H9 (cell line): ENCODE measurements at regions not wholly inside any gene's neighbourhood (a gene's known extent, or its start where the extent isn't known, plus 50 kb on each side); places are given as distances from the start of the nearest gene placed in this dataset.

Experiments
- DNase-seq: peaks from one replicate; pipeline ENCODE4 v3.0.0-alpha.2; 2017
- H2AFZ ChIP-seq: one replicate; pipeline ENCODE4 v1.6.1; 2013; ENCODE audit warnings: mild to moderate bottlenecking, low read length, control low read depth, moderate library complexity
- H2AK5ac ChIP-seq: 2 replicates; pipeline ENCODE4 v1.6.1; 2013; ENCODE audit warnings: low read length, control low read depth, mixed read lengths; ENCODE audit not compliant: insufficient read length
- H2BK120ac ChIP-seq: one replicate; pipeline ENCODE4 v1.6.1; 2013; ENCODE audit warnings: low read depth, mild to moderate bottlenecking, low read length, control low read depth, inconsistent platforms; ENCODE audit not compliant: poor library complexity, severe bottlenecking
- H2BK12ac ChIP-seq: 2 replicates; pipeline ENCODE4 v1.6.1; 2013; ENCODE audit warnings: low read length, control low read depth, mixed read lengths, low read depth; ENCODE audit not compliant: insufficient read length
- H2BK15ac ChIP-seq: 2 replicates; pipeline ENCODE4 v1.6.1; 2013; ENCODE audit warnings: low read depth, low read length, control low read depth
- H2BK20ac ChIP-seq: one replicate; pipeline ENCODE4 v1.6.1; 2013; ENCODE audit warnings: low read depth, mild to moderate bottlenecking, low read length, control low read depth, inconsistent platforms; ENCODE audit not compliant: poor library complexity, severe bottlenecking
- H2BK5ac ChIP-seq: 2 replicates; pipeline ENCODE4 v1.6.1; 2013; ENCODE audit warnings: low read length, control low read depth, mixed read lengths; ENCODE audit not compliant: insufficient read length
- H3K14ac ChIP-seq: 2 replicates; pipeline ENCODE4 v1.6.1; 2013; ENCODE audit warnings: low read length, control low read depth; ENCODE audit not compliant: insufficient read depth
- H3K18ac ChIP-seq: 2 replicates; pipeline ENCODE4 v1.6.1; 2013; ENCODE audit warnings: low read depth, mild to moderate bottlenecking, mixed read lengths, low read length, control low read depth; ENCODE audit not compliant: insufficient read length
- H3K23ac ChIP-seq: 2 replicates; pipeline ENCODE4 v1.6.1; 2013; ENCODE audit warnings: low read length, control low read depth, mixed read lengths, low read depth; ENCODE audit not compliant: insufficient read length
- H3K23me2 ChIP-seq: 2 replicates; pipeline ENCODE4 v1.6.1; 2013; ENCODE audit warnings: low read depth, mild to moderate bottlenecking, mixed read lengths, low read length, control low read depth; ENCODE audit not compliant: insufficient read length, poor library complexity, severe bottlenecking
- H3K27ac ChIP-seq: 2 replicates; pipeline ENCODE4 v1.5.1; 2013; ENCODE audit warnings: low read length, control low read depth, mixed read lengths, low read depth; ENCODE audit not compliant: insufficient read length
- H3K27me3 ChIP-seq: 2 replicates; pipeline ENCODE4 v1.6.1; 2013; ENCODE audit warnings: low read length, control low read depth, inconsistent platforms; ENCODE audit not compliant: insufficient read depth
- H3K4ac ChIP-seq: 2 replicates; pipeline ENCODE4 v1.6.1; 2013; ENCODE audit warnings: low read depth, mild to moderate bottlenecking, control low read depth, inconsistent platforms, low read length, moderate library complexity
- H3K4me1 ChIP-seq: 2 replicates; pipeline ENCODE4 v1.6.1; 2013; ENCODE audit warnings: low read length, control low read depth, inconsistent platforms; ENCODE audit not compliant: insufficient read depth
- H3K4me2 ChIP-seq: 2 replicates; pipeline ENCODE4 v1.6.1; 2013; ENCODE audit warnings: low read length, control low read depth, mixed read lengths; ENCODE audit not compliant: insufficient read length, insufficient read depth
- H3K56ac ChIP-seq: 2 replicates; pipeline ENCODE4 v1.6.1; 2013; ENCODE audit warnings: low read depth, mild to moderate bottlenecking, mixed read lengths, low read length, control low read depth; ENCODE audit not compliant: insufficient read length
- H3K79me1 ChIP-seq: 2 replicates; pipeline ENCODE4 v1.6.1; 2013; ENCODE audit warnings: low read depth, mild to moderate bottlenecking, moderate library complexity, low read length, control low read depth, inconsistent platforms; ENCODE audit not compliant: insufficient read depth, poor library complexity, severe bottlenecking
- H3K79me2 ChIP-seq: 2 replicates; pipeline ENCODE4 v1.6.1; 2013; ENCODE audit warnings: low read length, control low read depth, inconsistent platforms; ENCODE audit not compliant: insufficient read depth
- H3K9ac ChIP-seq: 2 replicates; pipeline ENCODE4 v1.6.1; 2013; ENCODE audit warnings: low read length, control low read depth, mixed read lengths; ENCODE audit not compliant: insufficient read length; ENCODE audit errors: extremely low read depth
- H3K9me3 ChIP-seq: one replicate; pipeline ENCODE4 v1.6.1; 2013; ENCODE audit warnings: low read depth, low read length, inconsistent platforms; ENCODE audit not compliant: control insufficient read depth
- H3T11ph ChIP-seq: one replicate; pipeline ENCODE4 v1.6.1; 2013; ENCODE audit warnings: mild to moderate bottlenecking, low read length, control low read depth, inconsistent platforms
- H4K20me1 ChIP-seq: one replicate; pipeline ENCODE4 v1.6.1; 2013; ENCODE audit not compliant: control insufficient read depth, insufficient read length, insufficient read depth
- H4K5ac ChIP-seq: 2 replicates; pipeline ENCODE4 v1.6.1; 2013; ENCODE audit warnings: low read depth, mild to moderate bottlenecking, mixed read lengths, low read length, control low read depth; ENCODE audit not compliant: insufficient read length
- H4K8ac ChIP-seq: replicated peaks from 2 replicates; pipeline ENCODE4 v1.6.1; 2013; ENCODE audit warnings: low read length, control low read depth, mixed read lengths, low read depth; ENCODE audit not compliant: insufficient read length
- H4K91ac ChIP-seq: 2 replicates; pipeline ENCODE4 v1.6.1; 2013; ENCODE audit warnings: low read depth, mild to moderate bottlenecking, moderate library complexity, mixed read lengths, low read length, control low read depth; ENCODE audit not compliant: insufficient read length
- H3K27ac Mint-ChIP-seq, 3 experiments: 2 replicates in 2 of 3; 3 replicates in 1 of 3; pipeline ENCODE4 v1.8.0; 2020 to 2021; ENCODE audit warnings: mixed read lengths in 3 of 3, mild to moderate bottlenecking in 1 of 3, moderate library complexity in 1 of 3
- H3K27me3 Mint-ChIP-seq: 2 replicates; pipeline ENCODE4 v1.8.0; 2021; ENCODE audit warnings: low read depth, mild to moderate bottlenecking, moderate library complexity, mixed read lengths
- H3K36me3 Mint-ChIP-seq, 3 experiments: 2 replicates in 2 of 3; 3 replicates in 1 of 3; pipeline ENCODE4 v1.8.0; 2020 to 2021; ENCODE audit warnings: low read depth in 3 of 3, mixed read lengths in 3 of 3; ENCODE audit not compliant: insufficient read depth in 1 of 3
- H3K4me1 Mint-ChIP-seq, 2 experiments: 2 replicates each; pipeline ENCODE4 v1.8.0; 2020; ENCODE audit warnings: mixed read lengths in 2 of 2
- H3K4me3 Mint-ChIP-seq, 2 experiments: 2 replicates in 1 of 2; 3 replicates in 1 of 2; pipeline ENCODE4 v1.8.0; 2020 to 2021; ENCODE audit warnings: mild to moderate bottlenecking in 2 of 2, mixed read lengths in 2 of 2, moderate library complexity in 1 of 2
- H3K9me3 Mint-ChIP-seq, 2 experiments: 2 replicates in 1 of 2; 3 replicates in 1 of 2; pipeline ENCODE4 v1.8.0; 2020; ENCODE audit warnings: mild to moderate bottlenecking in 2 of 2, mixed read lengths in 2 of 2, moderate library complexity in 1 of 2
- CTCF ChIP-seq: fragments of 200-600 bp; sonication (generic); conservative IDR thresholded peaks from 3 replicates; pipeline ENCODE4 v1.8.0; 2021; ENCODE audit warnings: antibody characterized with exemption, mild to moderate bottlenecking

GRCh38 chr3:118587847-118588246, 446.8 kb downstream of the IGSF11 start:
- Histone ChIP-seq H3K79me1 (no peaks in the 10 kb centered on the region), H4K5ac (no peak overlapping the region), H4K8ac (no peak overlapping the region), H2BK15ac (no peak overlapping the region), H4K20me1 (no peaks in the 10 kb centered on the region), H3K79me2 (no peaks in the 10 kb centered on the region), H3K9me3 (no peaks in the 10 kb centered on the region), H2AK5ac (no peak overlapping the region), H2BK5ac (no peak overlapping the region), H3K23me2 (no peaks in the 10 kb centered on the region), H3K27me3 (no peaks in the 10 kb centered on the region), H3K18ac (no peak overlapping the region), H3K4me2 (no peak overlapping the region), H3K56ac (no peak overlapping the region), H2AFZ (no peak overlapping the region), H2BK20ac (no peak overlapping the region), H3K4me1 (no peaks in the 10 kb centered on the region), H3K9ac (no peak overlapping the region), H3T11ph (no peak overlapping the region), H3K14ac (no peak overlapping the region), H2BK12ac (no peak overlapping the region), H3K4ac (no peak overlapping the region), H3K27ac (no peak overlapping the region), H3K23ac (no peak overlapping the region), H4K91ac (no peak overlapping the region), H2BK120ac (no peak overlapping the region)
- no peak for DNase-seq
- TF ChIP-seq CTCF: no peak
- Mint-ChIP-seq H3K36me3 (peaks cover 0 to 7% (median 6%) of the 10 kb centered on the region in 3 experiments; a peak in 6 of 7 replicates), H3K27me3 (no peaks in the 10 kb centered on the region), H3K27ac (peak overlapping the region in 2 of 3 experiments; percentile 17 to 50; a peak in 1 of 7 replicates), H3K9me3 (peaks cover 8 to 14% of the 10 kb centered on the region in 2 experiments; a peak in 4 of 5 replicates), H3K4me1 (peaks cover 0 to 6% of the 10 kb centered on the region in 2 experiments; a peak in 1 of 4 replicates), H3K4me3 (no peak overlapping the region)
